ENCODE measurements at regions not wholly inside any gene's neighbourhood (a gene's known extent, or its start where the extent isn't known, plus 50 kb on each side); places are given as distances from the start of the nearest gene placed in this dataset.
"Not testable (repeated sequence)": the region's sequence is repeated elsewhere in the genome, so short reads cannot be mapped to it uniquely, and the experiment has no call there.

GRCh38 chr5:135743705-135744411 is 90.6 kb upstream of the SLC25A48 start:
- DNase-seq (ENCODE audit: extremely low read depth, low read depth): no peak
- no peak for TF ChIP-seq CTCF (IDR thresholded peaks at IDR 0.05; ENCODE audit: low read depth, low read length)

- no peak for TF ChIP-seq CTCF (IDR thresholded peaks at IDR 0.05; ENCODE audit: low read depth, low read length)
- no peak for DNase-seq (ENCODE audit: extremely low read depth, low read depth)
Observed at GRCh38 chr5:135743181-135743580, 91.3 kb upstream of the SLC25A48 start.

- not testable (repeated sequence) for DNase-seq (ENCODE audit: extremely low read depth, low read depth)
Observed at GRCh38 chr5:135742240-135742639, 92.2 kb upstream of the SLC25A48 start.

- no peak for TF ChIP-seq CTCF (IDR thresholded peaks at IDR 0.05; ENCODE audit: low read depth, low read length)
- DNase-seq (ENCODE audit: extremely low read depth, low read depth): no peak
Observed at GRCh38 chr5:135741040-135741439, 93.4 kb upstream of the SLC25A48 start.

- DNase-seq (ENCODE audit: extremely low read depth, low read depth): no peak
- TF ChIP-seq CTCF (IDR thresholded peaks at IDR 0.05; ENCODE audit: low read depth, low read length): no peak
Observed at GRCh38 chr5:135740475-135740874, 94.0 kb upstream of the SLC25A48 start.

- DNase-seq (ENCODE audit: extremely low read depth, low read depth): no peak
- no peak for TF ChIP-seq CTCF (IDR thresholded peaks at IDR 0.05; ENCODE audit: low read depth, low read length)
Observed at GRCh38 chr5:135739383-135739981, 95.0 kb upstream of the SLC25A48 start.

GRCh38 chr5:135738564-135738875 is 95.9 kb upstream of the SLC25A48 start:
- TF ChIP-seq CTCF (IDR thresholded peaks at IDR 0.05; ENCODE audit: low read depth, low read length): no peak
- DNase-seq (ENCODE audit: extremely low read depth, low read depth): no peak

Measured in AG09319 (cell line).